CD4-positive, alpha-beta T cell treated with Interleukin-17A for 1 hour (primary cell): ENCODE measurements at regions not wholly inside any gene's neighbourhood (a gene's known extent, or its start where the extent isn't known, plus 50 kb on each side); places are given as distances from the start of the nearest gene placed in this dataset.

Experiments used
- DNase-seq: peaks from one replicate; pipeline ENCODE4 v3.0.0-alpha.2; 2020

- no peak for DNase-seq
These were observed 437.3 kb downstream of the GLRX3 start for GRCh38 chr10:130573446-130573845.

- DNase-seq: no peak
These were observed 439.6 kb downstream of the GLRX3 start for GRCh38 chr10:130575756-130576285.

DNA sequence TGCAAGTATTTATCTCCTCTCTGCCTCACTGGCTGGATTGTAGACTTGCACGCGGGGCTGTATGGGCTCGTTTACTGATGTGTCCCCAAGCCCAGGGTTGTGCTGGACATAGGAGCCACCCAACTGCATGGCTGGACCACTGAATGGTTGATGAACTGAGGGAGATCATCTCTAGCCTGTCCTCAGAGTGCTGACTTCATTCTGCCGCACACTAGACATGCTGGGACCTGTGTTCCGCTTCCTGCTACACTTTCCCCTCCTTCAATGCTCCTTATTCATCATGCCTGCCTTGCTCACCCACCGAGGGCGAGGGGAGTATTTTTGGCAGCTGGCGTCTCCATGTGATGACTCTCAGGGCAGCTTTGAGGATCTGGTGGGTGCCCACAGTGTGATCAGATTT is 440.2 kb downstream of the GLRX3 start:
- DNase-seq: no peak

DNA sequence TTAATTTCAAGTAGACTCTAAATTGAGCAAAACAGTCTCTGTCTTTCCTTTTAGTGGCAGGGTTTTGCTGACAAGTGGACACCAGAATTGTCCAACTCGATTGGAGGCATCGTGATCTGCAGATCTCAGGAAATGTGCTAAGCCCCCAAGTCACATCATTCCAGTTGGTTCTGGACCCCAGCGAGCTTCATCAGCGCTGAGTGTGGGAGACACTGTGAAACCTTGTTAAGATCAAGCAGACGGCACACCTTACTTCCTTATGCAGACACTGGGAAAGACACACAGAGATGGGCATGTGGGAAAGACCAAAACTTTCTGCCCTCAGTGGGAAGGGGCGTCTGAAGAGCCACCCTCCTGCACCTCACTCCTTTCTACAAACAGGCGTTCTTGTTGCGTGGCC is 440.8 kb downstream of the GLRX3 start:
- DNase-seq: no peak

- no peak for DNase-seq
These were observed 442.5 kb downstream of the GLRX3 start for GRCh38 chr10:130578532-130579289.

DNA sequence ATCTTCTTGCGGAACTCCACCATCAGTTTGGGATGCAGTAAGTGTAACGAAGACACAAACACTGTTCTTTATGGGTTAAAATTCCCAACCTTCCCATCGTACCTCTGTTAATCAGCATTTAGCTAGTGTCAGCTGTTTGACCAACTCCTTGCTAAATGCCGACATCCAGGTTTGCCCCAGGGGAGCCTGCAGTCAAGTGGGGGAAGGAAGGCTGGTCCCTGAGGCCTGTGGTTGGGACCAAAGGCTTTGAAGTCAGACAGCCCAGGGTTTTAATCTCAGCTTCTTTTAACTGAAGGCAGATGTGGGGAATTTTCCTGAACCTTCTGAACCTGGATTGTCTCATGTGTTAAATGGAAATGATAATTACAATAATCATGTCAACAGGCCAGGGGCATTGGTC is 443.7 kb downstream of the GLRX3 start:
- DNase-seq: no peak

DNA sequence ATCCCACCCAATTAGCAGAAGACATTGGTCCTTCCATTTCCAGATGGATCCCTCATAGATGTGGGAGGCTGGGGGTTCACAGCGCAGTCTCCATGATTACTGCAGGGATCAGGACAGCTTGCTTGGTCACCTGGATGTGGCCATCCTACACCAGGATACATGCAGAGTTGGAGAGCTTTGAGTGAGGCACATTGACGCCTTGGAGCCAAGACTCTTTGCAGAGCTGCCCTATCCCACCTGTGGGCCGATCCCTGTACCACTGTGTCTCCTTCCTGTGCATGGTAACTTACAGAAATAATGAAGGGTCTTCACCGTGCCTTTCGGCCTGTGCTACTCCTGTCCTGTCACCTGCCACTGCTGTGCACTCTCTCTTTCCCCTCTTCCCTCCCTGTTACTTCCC is 444.8 kb downstream of the GLRX3 start:
- DNase-seq: no peak

DNA sequence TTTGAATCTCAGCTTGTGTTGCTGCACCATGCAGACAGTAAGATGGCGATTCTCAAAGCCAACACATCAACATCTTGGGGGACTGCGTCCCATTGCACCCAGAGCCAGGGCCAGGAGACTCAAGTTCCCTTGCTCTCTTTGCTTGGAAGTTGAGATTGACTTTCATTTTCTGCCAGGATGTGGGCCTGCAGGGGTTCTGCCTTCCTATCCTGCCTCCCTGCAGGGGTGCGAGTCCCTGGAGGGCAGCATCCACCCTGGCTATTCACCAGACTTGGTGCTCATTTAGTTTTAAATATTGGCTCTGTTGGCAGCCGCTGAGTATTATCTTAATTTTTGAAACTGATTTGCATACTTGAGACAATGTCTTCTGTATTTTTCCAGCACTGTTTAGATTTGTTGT is 451.5 kb downstream of the GLRX3 start:
- no peak for DNase-seq

GRCh38 chr10:130606001-130606405 is 469.8 kb downstream of the GLRX3 start:
- no peak for DNase-seq

GRCh38 chr10:130607366-130607765 is 471.2 kb downstream of the GLRX3 start:
- DNase-seq: no peak

GRCh38 chr10:130611239-130611638 is 475.0 kb downstream of the GLRX3 start:
- DNase-seq: no peak

GRCh38 chr10:130615457-130615856 is 479.3 kb downstream of the GLRX3 start:
- DNase-seq: no peak

GRCh38 chr10:130617985-130618384 is 481.8 kb downstream of the GLRX3 start:
- no peak for DNase-seq

GRCh38 chr10:130618647-130619046 is 482.5 kb downstream of the GLRX3 start:
- DNase-seq: no peak

GRCh38 chr10:130621231-130621775 is 485.1 kb downstream of the GLRX3 start:
- DNase-seq: no peak

DNA sequence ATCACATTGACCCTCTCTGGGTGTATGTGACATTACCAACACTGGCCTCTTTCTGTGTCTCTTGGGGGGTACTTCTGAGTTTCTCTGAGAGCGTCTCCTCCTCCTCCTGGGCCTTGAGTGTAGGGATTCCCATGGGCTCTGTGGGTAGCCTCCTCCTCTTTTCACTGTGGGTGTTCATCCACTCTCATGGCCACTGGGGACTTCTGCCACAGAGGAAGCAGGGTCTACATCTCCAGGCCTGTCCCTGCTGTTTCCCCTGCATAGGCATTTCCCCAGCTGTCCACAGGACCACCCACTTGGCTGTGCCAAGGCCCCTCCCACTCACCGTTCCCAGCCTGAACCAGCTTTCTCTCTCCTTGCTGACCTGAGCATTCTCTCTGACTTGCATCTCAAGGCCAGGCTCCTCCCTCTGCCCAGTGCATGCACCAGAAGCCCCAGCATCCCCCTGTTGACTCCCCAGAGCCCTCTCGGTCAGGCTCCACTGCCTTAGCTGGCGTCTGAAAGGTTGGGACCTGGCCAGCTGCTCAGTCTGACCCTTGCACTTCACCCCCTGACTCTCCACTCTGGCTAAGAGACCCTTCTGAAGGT is 487.6 kb downstream of the GLRX3 start:
- no peak for DNase-seq

DNA sequence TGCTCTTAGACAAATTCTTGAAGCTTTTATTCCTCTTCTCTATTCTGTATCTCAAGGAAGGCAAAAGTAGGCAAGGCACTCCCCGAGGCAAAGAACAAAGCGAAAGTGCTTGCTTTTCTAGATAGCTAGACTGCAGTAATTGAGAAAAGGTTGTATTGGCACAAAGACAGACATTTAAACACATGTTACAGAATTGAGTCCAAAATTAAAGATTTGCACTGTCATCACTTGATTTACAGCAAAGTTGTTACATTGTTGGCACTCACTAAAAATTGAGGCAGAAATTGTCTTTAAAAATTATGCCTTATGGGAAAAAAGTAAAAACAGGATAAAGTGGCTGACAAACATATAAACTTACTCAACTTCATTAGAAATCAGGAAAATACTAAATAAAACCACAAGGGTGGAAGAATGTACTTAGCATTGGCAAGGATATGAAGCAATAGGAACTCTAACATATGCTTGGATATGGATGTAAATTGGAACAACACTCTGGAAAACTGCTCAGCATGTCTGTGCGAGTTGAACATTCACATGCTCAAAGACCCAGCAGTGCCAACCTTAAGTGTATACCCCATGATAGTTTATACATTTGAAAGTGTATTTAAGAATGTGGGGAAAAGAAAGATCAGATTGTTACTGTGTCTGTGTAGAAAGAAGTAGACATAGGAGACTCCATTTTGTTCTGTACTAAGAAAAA is 491.3 kb downstream of the GLRX3 start:
- DNase-seq: no peak

GRCh38 chr10:130630135-130630534 is 493.9 kb downstream of the GLRX3 start:
- DNase-seq: no peak

- DNase-seq: no peak
These were observed 495.2 kb downstream of the GLRX3 start for GRCh38 chr10:130631142-130632096.

- DNase-seq: no peak
These were observed 498.6 kb downstream of the GLRX3 start for GRCh38 chr10:130634816-130635215.

GRCh38 chr10:130635528-130635927 is 499.3 kb downstream of the GLRX3 start:
- DNase-seq: no peak

DNA sequence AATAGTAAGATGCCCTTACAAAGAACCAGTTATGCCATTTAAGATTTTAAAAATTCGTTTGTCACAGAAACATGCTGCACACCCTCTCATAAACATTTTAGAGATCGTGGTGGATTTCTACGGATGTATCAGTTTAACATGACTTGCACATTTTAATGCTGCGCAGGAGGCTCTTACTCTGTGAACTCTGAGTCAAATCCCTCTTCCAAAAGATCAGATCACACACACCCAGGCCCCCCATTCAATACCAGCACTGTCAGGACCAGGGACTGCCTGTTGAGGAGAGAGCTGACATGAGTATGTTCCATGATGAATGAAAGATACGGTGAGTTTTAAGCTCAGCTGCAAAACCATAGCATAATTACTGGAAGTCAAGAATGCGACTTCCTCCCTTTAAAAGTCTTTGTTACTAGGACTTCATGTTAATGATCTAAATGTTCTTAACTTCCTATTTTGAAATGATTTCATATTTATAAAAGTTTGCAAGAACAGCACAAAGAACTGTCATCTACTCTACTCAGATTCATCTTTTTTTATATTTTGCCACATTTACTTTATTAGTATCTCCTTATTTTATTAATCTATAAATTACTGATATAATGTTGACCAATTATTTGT is 500.2 kb downstream of the GLRX3 start:
- no peak for DNase-seq
